Right kidney (tissue), 1 donor: ENCODE measurements at regions not wholly inside any gene's neighbourhood (a gene's known extent, or its start where the extent isn't known, plus 50 kb on each side); places are given as distances from the start of the nearest gene placed in this dataset.

Experiments
- DNase-seq: peaks from one replicate; pipeline ENCODE4 v3.0.0-alpha.2; 2016

GRCh38 chr12:32047357-32048212 lies 59.1 kb upstream of the BICD1 start:
- no peak for DNase-seq

GRCh38 chr12:32048791-32049190 lies 57.9 kb upstream of the BICD1 start:
- no peak for DNase-seq

GRCh38 chr12:32049956-32050355 lies 56.7 kb upstream of the BICD1 start:
- no peak for DNase-seq

- DNase-seq: no peak
Observed at GRCh38 chr12:32051511-32052211, 55.0 kb upstream of the BICD1 start.

DNA sequence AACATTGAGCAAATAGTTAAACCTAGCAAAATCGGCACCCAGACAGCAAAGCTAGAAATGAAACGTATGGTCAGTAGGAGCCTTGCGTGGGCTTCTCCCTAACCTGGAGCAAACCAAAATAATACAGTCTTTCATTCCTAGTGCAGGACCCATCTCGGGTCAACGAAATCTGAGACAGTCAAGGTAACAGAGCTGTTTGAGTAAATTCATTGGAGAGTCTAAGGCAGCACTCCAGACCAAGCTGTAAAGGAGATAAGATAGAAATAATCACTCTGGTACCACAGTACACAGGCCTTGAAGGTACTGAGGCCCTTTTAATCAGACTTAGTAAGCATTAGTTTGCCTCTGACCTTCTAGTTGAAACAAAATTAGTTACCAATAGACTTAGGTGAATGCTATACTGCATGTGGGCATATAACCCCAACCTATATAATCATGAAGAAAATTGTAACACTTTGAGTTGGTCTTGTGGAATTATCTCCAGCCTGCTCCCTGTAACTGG lies 54.4 kb upstream of the BICD1 start:
- DNase-seq: no peak

GRCh38 chr12:32053881-32054624 lies 52.6 kb upstream of the BICD1 start:
- DNase-seq: no peak
